ENCODE measurements at regions not wholly inside any gene's neighbourhood (a gene's known extent, or its start where the extent isn't known, plus 50 kb on each side); places are given as distances from the start of the nearest gene placed in this dataset.
A peak's percentile ranks its signal among the peaks of the same experiment; 100 is the strongest.
"Not testable (repeated sequence)": the region's sequence is repeated elsewhere in the genome, so short reads cannot be mapped to it uniquely, and the experiment has no call there.

DNA sequence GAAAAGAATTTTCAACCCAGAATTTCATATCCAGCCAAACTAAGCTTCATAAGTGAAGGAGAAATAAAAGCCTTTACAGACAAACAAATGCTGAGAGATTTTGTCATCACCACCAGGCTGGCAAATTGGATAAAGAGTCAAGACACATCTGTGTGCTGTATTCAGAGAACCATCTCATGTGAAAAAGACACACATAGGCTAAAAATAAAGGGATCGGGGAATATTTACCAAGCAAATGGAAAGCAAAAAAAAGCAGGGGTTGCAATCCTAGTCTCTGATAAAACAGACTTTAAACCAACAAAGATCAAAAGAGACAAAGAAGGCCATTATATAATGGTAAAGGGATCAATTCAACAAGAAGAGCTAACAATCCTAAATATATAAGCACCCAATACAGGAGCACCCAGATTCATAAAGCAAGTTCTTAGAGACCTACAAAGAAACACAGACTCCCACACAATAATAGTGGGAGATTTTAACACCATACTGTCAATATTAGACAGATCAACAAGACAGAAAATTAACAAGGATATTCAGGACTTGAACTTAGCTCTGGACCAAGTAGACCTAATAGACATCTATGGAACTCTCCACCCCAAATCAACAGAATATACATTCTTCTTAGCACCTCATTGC, 55.9 kb upstream of the ACSM6 start:
- DNase-seq (ENCODE audit: low read depth) = not testable (repeated sequence)

DNA sequence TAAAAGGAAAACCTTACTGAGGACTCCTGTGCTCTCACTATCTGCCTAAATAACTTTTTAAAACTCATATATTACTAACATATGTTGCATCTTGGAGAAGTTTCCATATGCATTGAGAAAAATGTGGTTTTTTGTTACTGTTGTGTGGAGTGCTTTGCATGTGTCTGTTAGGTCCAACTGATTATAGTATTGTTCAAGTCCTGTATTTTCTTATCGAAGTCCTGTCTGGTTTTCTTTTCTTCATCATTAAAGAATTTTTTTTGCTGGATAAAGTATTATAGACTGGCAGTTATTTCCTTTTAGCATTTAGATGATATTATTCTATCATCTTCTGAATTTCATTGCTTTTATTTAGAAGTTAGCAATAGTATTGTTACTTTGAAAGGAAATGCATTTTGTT, 59.5 kb upstream of the ACSM6 start:
- no peak for DNase-seq (ENCODE audit: low read depth)

DNA sequence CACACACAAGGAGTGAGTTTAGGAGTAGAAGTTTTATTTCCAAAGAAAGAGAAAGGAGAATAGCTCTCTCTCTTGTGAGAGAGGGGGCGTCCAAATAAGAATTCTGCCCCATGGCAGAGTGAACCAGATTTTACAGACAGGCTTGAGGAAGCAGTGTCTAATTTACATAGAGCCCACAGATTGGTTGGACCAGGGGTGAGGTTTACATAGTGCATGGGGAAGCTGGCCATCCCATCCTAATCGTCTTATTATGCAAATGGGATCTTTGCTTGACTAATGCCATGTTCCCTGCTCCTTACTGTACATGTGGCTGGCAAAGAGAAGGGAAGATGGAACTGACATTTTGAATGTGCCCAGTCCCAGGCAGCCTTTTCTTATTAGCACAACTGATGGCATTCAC, 60.0 kb upstream of the ACSM6 start:
- no peak for DNase-seq (ENCODE audit: low read depth)

DNA sequence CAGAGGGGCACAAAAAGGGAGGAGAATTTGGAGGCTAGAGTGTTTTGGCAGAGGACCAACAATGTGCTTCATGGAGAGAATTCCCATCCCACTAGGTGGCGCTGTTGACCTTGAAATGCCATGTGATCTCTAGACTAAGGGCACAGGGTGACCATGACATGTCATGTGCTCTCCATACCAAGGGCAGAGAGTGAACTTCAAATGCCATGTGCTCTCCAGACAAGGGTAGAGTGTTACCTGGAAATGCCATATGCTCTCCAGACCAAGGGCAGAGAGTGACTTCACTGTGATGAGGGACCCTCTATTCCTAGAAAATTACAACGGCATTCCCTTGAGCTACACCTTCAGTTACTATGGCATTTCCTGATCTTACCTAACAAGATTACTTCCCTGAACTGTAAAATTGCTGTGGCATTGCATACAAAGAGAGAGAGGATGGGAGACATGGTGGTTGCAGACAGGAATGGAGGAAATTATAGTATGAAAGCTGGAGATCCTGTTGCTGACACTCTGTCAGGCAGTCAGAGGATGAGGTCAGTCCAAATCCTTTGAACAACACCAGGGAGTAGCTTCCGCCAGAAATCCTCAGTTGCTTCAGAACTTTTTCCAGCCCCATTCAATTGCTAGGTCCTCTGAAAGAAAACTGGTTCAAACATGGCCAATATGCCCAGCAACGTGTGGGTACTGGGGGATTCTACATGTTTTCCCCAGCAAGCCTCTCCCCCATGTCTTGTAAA, 60.9 kb upstream of the ACSM6 start:
- DNase-seq (ENCODE audit: low read depth) = peak; percentile 37

DNA sequence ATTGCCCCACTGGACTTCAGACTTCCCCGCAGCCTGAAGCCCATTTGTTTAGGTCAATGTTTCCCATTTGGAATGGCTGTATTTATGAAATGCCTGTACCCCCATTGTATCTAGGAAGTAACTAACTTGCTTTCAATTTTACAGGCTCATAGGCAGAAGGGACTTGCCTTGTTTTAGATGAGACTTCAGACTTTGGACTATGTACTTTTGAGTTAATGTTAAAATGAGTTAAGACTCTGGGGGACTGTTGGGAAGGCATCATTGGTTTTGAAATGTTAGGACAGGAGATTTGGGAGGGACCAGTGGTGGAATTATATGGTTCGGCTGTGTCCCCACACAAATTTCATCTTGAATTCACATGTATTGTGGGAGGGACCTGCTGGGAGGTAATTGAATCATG, 61.1 kb upstream of the CYP2C8 start:
- not testable (repeated sequence) for DNase-seq (ENCODE audit: low read depth)

DNA sequence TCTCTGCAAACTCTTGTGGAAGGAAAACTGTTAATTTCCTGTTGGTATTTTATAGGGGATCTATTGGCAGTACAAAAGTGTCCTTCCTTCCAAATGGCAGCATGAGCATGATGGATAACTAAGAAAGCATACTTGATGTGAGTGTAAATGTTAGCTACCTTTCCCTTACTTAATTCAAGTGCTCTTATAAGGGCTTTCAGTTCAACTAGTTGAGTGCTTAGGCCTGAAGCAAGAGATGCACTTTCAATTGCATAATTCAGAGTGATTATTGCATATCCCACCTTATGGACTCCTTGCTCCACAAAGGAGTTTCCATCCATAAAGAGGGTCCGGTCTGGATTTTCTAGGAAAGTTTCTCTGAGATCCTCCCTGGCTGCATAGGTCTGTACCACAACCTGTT, 56.3 kb upstream of the CYP2C8 start:
- no peak for DNase-seq (ENCODE audit: low read depth)

DNA sequence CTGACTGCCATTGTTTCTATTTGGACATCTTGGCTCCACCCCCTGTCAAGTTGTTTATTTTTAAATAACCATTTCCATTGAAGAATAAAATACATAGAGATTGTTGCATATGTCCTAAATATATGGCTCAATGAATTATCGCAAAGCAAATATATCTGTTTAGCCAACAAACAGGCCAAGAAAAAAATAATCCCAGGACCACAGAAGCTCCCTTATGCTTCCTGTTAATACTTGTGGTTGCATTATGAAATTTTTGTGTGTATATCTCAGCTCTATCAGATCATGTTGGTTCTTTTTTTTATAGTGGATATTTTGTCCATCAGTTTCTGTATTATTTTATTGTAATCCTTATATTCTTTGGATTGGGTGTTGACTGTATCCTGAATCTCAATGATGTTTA, 53.4 kb upstream of the CYP2C8 start:
- no peak for DNase-seq (ENCODE audit: low read depth)

DNA sequence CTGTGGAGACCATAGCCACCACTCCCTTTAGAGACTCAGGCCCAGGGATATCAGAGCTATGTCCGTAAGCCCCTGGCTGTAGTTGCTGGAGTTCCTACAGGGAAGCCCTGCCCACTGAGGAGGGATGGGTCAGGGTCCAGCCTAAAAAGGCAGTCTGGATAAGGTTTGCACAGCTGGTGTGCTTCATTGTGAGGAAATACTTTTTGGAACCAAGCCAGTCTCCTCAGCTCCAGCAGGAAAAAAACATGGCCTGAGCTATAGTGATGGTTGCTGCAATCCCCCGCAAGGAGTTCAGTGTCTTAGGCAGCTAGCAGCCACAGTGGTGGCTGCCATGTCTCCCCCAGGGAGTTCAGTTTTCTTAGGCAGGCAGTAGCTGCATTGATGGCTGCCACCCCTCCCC, 52.6 kb upstream of the CYP2C8 start:
- no peak for DNase-seq (ENCODE audit: low read depth)

Data from GM04504 (cell line).